ENCODE measurements at regions not wholly inside any gene's neighbourhood (a gene's known extent, or its start where the extent isn't known, plus 50 kb on each side); places are given as distances from the start of the nearest gene placed in this dataset.

GRCh38 chr3:144308396-144308795 lies 336.8 kb downstream of the DIPK2A start:
- 57 to 65% methylated on average over 3 of the region's 3 CpGs for WGBS, 2 donors (ENCODE audit: low coverage in 1 of 2)
- no peaks in the 10 kb centered on the region for H3K36me3 ChIP-seq
- no peaks in the 10 kb centered on the region for H3K27me3 ChIP-seq
- peaks cover 0 to 9% (median 0%) of the 10 kb centered on the region in 3 donors for H3K9me3 ChIP-seq
- H3K4me1 ChIP-seq: no peaks in the 10 kb centered on the region
- no peak overlapping the region for H3K27ac ChIP-seq
- no peak for ATAC-seq
- no peak overlapping the region for H3K4me3 ChIP-seq
- TF ChIP-seq POLR2A (IDR thresholded peaks at IDR 0.05) (no peak), EP300 (IDR thresholded peaks at IDR 0.05) (no peak), CTCF (IDR thresholded peaks at IDR 0.05) (no peak), POLR2AphosphoS5 (IDR thresholded peaks at IDR 0.05) (no peak)

- ATAC-seq: no peak
- TF ChIP-seq POLR2AphosphoS5 (IDR thresholded peaks at IDR 0.05) (no peak), CTCF (IDR thresholded peaks at IDR 0.05) (no peak), POLR2A (IDR thresholded peaks at IDR 0.05) (no peak), EP300 (IDR thresholded peaks at IDR 0.05) (no peak)
- no peak overlapping the region for H3K4me3 ChIP-seq
- whole genome bisulfite sequencing, 2 donors (ENCODE audit: low coverage in 1 of 2): 57 to 61% methylated on average over 3 of the region's 3 CpGs
- H3K27ac ChIP-seq: no peak overlapping the region
- no peaks in the 10 kb centered on the region for H3K36me3 ChIP-seq
- no peaks in the 10 kb centered on the region for H3K27me3 ChIP-seq
- no peaks in the 10 kb centered on the region for H3K4me1 ChIP-seq
- H3K9me3 ChIP-seq: no peaks in the 10 kb centered on the region
Measured at GRCh38 chr3:144312702-144313101, 341.1 kb downstream of the DIPK2A start.

- 74 to 79% methylated on average over 3 of the region's 3 CpGs for WGBS, 2 donors (ENCODE audit: low coverage in 1 of 2)
- ATAC-seq: no peak
Measured at GRCh38 chr3:144314946-144315345, 343.3 kb downstream of the DIPK2A start.

GRCh38 chr3:144317961-144318360 lies 346.3 kb downstream of the DIPK2A start:
- WGBS, 2 donors (ENCODE audit: low coverage in 1 of 2): 79 to 83% methylated on average over 2 of the region's 2 CpGs
- H3K27ac ChIP-seq: no peak overlapping the region
- H3K36me3 ChIP-seq: no peaks in the 10 kb centered on the region
- no peaks in the 10 kb centered on the region for H3K4me1 ChIP-seq
- TF ChIP-seq POLR2AphosphoS5 (IDR thresholded peaks at IDR 0.05): no peak
- TF ChIP-seq POLR2A (IDR thresholded peaks at IDR 0.05): no peak
- no peak for TF ChIP-seq EP300 (IDR thresholded peaks at IDR 0.05)
- no peak for TF ChIP-seq CTCF (IDR thresholded peaks at IDR 0.05)
- H3K9me3 ChIP-seq: no peaks in the 10 kb centered on the region
- no peaks in the 10 kb centered on the region for H3K27me3 ChIP-seq
- no peak for ATAC-seq
- no peak overlapping the region for H3K4me3 ChIP-seq

More at GRCh38 chr3:144314946-144315345, 343.3 kb downstream of the DIPK2A start:
- H3K4me1 ChIP-seq: no peaks in the 10 kb centered on the region
- no peaks in the 10 kb centered on the region for H3K27me3 ChIP-seq
- H3K27ac ChIP-seq: no peak overlapping the region
- TF ChIP-seq POLR2AphosphoS5 (IDR thresholded peaks at IDR 0.05) (no peak), EP300 (IDR thresholded peaks at IDR 0.05) (no peak), CTCF (IDR thresholded peaks at IDR 0.05) (no peak), POLR2A (IDR thresholded peaks at IDR 0.05) (no peak)
- H3K4me3 ChIP-seq: no peak overlapping the region
- H3K36me3 ChIP-seq: no peaks in the 10 kb centered on the region
- no peaks in the 10 kb centered on the region for H3K9me3 ChIP-seq

- H3K4me1 ChIP-seq: no peaks in the 10 kb centered on the region
- no peak overlapping the region for H3K27ac ChIP-seq
- H3K4me3 ChIP-seq: no peak overlapping the region
- H3K36me3 ChIP-seq: no peaks in the 10 kb centered on the region
- H3K9me3 ChIP-seq: no peaks in the 10 kb centered on the region
- no peak for ATAC-seq
- no peak for TF ChIP-seq EP300 (IDR thresholded peaks at IDR 0.05)
- no peak for TF ChIP-seq CTCF (IDR thresholded peaks at IDR 0.05)
- TF ChIP-seq POLR2A (IDR thresholded peaks at IDR 0.05): no peak
- no peak for TF ChIP-seq POLR2AphosphoS5 (IDR thresholded peaks at IDR 0.05)
- no peaks in the 10 kb centered on the region for H3K27me3 ChIP-seq
- 100% methylated on average over 2 of the region's 2 CpGs; no CpG with 5 or more reads in 1 of the 2 donors for WGBS, 2 donors (ENCODE audit: low coverage in 1 of 2)
Measured at GRCh38 chr3:144324076-144324475, 352.5 kb downstream of the DIPK2A start.
